Glutamatergic neuron (in vitro differentiated cells): ENCODE measurements at regions not wholly inside any gene's neighbourhood (a gene's known extent, or its start where the extent isn't known, plus 50 kb on each side); places are given as distances from the start of the nearest gene placed in this dataset.

ENCODE experiments used
- DNase-seq: peaks from one replicate; pipeline ENCODE4 v3.0.0; 2022
- H3K27ac Mint-ChIP-seq: one replicate; pipeline ENCODE4 v1.8.0; 2020; ENCODE audit warnings: mild to moderate bottlenecking, mixed read lengths, inconsistent platforms; ENCODE audit not compliant: unreplicated experiment
- H3K27me3 Mint-ChIP-seq: one replicate; pipeline ENCODE4 v1.8.0; 2020; ENCODE audit warnings: mild to moderate bottlenecking, moderate library complexity, mixed read lengths, inconsistent platforms; ENCODE audit not compliant: unreplicated experiment
- H3K36me3 Mint-ChIP-seq: one replicate; pipeline ENCODE4 v1.8.0; 2020; ENCODE audit warnings: mild to moderate bottlenecking, mixed read lengths, inconsistent platforms; ENCODE audit not compliant: unreplicated experiment
- H3K4me1 Mint-ChIP-seq: one replicate; pipeline ENCODE4 v1.8.0; 2020; ENCODE audit warnings: mild to moderate bottlenecking, low read depth, mixed read lengths, inconsistent platforms; ENCODE audit not compliant: unreplicated experiment
- H3K4me3 Mint-ChIP-seq: one replicate; pipeline ENCODE4 v1.8.0; 2020; ENCODE audit warnings: mild to moderate bottlenecking, mixed read lengths, inconsistent platforms; ENCODE audit not compliant: unreplicated experiment
- H3K9me3 Mint-ChIP-seq: one replicate; pipeline ENCODE4 v1.8.0; 2020; ENCODE audit warnings: mild to moderate bottlenecking, moderate library complexity, mixed read lengths, inconsistent platforms; ENCODE audit not compliant: unreplicated experiment
- CTCF ChIP-seq: fragments of 200-600 bp; sonication (generic); IDR thresholded peaks from one replicate; pipeline ENCODE4 v1.5.0; 2021; ENCODE audit not compliant: partially characterized antibody, unreplicated experiment

- no peak overlapping the region for H3K4me3 Mint-ChIP-seq
- H3K4me1 Mint-ChIP-seq: peaks cover 7% of the 10 kb centered on the region
- H3K27me3 Mint-ChIP-seq: peaks cover 1% of the 10 kb centered on the region
- no peak for DNase-seq
- no peak overlapping the region for H3K27ac Mint-ChIP-seq
- peaks cover 2% of the 10 kb centered on the region for H3K9me3 Mint-ChIP-seq
- no peak for TF ChIP-seq CTCF
- H3K36me3 Mint-ChIP-seq: no peaks in the 10 kb centered on the region
These were observed 344.6 kb downstream of the SOX9 start for GRCh38 chr17:72465191-72466024.

- H3K27me3 Mint-ChIP-seq: peaks cover 1% of the 10 kb centered on the region
- DNase-seq: no peak
- peaks cover 2% of the 10 kb centered on the region for H3K9me3 Mint-ChIP-seq
- no peak overlapping the region for H3K27ac Mint-ChIP-seq
- no peaks in the 10 kb centered on the region for H3K36me3 Mint-ChIP-seq
- no peak overlapping the region for H3K4me3 Mint-ChIP-seq
- no peak for TF ChIP-seq CTCF
- peaks cover 7% of the 10 kb centered on the region for H3K4me1 Mint-ChIP-seq
These were observed 345.4 kb downstream of the SOX9 start for GRCh38 chr17:72466199-72466598.

GRCh38 chr17:72466606-72467005, 345.8 kb downstream of the SOX9 start:
- no peak for DNase-seq
- Mint-ChIP-seq H3K27ac (no peak overlapping the region), H3K36me3 (no peaks in the 10 kb centered on the region), H3K27me3 (peaks cover 1% of the 10 kb centered on the region), H3K9me3 (peaks cover 2% of the 10 kb centered on the region), H3K4me1 (peaks cover 7% of the 10 kb centered on the region), H3K4me3 (no peak overlapping the region)
- TF ChIP-seq CTCF: no peak

- Mint-ChIP-seq H3K27ac (no peak overlapping the region), H3K9me3 (peaks cover 2% of the 10 kb centered on the region), H3K4me3 (no peak overlapping the region), H3K27me3 (no peaks in the 10 kb centered on the region), H3K36me3 (no peaks in the 10 kb centered on the region), H3K4me1 (peaks cover 7% of the 10 kb centered on the region)
- no peak for TF ChIP-seq CTCF
- DNase-seq: no peak
These were observed 347.2 kb downstream of the SOX9 start for GRCh38 chr17:72467841-72468653.

- DNase-seq: no peak
- Mint-ChIP-seq H3K4me1 (peaks cover 7% of the 10 kb centered on the region), H3K27ac (no peak overlapping the region), H3K36me3 (no peaks in the 10 kb centered on the region), H3K27me3 (no peaks in the 10 kb centered on the region), H3K9me3 (peaks cover 2% of the 10 kb centered on the region), H3K4me3 (no peak overlapping the region)
- no peak for TF ChIP-seq CTCF
These were observed 348.0 kb downstream of the SOX9 start for GRCh38 chr17:72468841-72469240.
